ACHN (cell line): ENCODE measurements at regions not wholly inside any gene's neighbourhood (a gene's known extent, or its start where the extent isn't known, plus 50 kb on each side); places are given as distances from the start of the nearest gene placed in this dataset.

Source experiments
- DNase-seq: peaks from one replicate; pipeline ENCODE4 v3.0.0-alpha.2; 2015
- in situ Hi-C: cut with HindIII; loops from 2 replicates; pipeline ENCODE4 v1.10.0; 2017; ENCODE audit warnings: low sequenced_read_pairs, low pct_ligation_motif_present, low pct_unique_long_range_greater_than_20kb

GRCh38 chr6:12459945-12460661 lies 169.9 kb downstream of the EDN1 start:
- in situ Hi-C loops, result no loop called here
- DNase-seq, result peak; percentile 22

GRCh38 chr6:12467706-12468670 lies 177.8 kb downstream of the EDN1 start:
- DNase-seq, result no peak
- in situ Hi-C loops, result no loop called here

DNA sequence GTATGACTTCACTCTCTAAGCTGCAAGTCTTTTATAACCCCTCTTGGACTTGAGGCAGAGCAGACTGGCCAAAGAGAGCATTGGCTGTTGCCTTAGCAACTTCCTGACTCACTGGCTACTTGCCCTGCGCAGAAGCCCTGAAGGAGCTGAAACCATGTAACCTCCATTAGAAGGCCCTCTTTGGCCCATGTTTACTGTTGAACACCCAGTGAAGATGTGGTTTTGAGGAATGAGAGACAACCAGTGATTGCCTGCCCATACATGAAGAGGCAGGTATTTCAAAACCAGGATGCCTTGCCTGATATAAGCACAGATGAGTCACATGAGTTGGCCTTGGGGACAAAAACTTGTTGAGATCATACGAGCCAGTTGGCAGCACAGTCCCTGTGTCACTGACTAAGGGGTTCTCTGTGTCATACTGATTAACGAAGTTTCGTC lies 182.5 kb downstream of the EDN1 start:
- DNase-seq, result no peak
- in situ Hi-C loops, result no loop called here

DNA sequence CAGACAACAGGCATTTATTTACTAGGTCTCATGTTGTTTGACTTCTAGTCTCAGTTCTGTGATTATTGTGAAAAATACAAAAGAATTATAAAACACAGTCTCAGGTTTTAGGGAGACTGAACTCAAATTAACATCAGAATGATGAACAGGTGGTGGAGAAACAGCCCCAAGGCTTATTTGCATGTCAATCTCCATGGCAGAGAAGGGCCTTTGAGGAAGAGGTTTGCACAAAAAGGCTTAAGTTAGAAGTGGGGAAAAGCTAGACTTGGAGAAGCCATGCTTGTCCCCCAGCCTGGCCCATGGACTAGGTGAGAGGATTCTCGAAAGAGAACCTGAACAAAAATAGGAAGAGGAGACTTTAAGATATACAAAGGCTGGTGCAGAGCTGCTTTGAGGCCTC lies 183.3 kb downstream of the EDN1 start:
- DNase-seq, result no peak
- in situ Hi-C loops, result no loop called here

DNA sequence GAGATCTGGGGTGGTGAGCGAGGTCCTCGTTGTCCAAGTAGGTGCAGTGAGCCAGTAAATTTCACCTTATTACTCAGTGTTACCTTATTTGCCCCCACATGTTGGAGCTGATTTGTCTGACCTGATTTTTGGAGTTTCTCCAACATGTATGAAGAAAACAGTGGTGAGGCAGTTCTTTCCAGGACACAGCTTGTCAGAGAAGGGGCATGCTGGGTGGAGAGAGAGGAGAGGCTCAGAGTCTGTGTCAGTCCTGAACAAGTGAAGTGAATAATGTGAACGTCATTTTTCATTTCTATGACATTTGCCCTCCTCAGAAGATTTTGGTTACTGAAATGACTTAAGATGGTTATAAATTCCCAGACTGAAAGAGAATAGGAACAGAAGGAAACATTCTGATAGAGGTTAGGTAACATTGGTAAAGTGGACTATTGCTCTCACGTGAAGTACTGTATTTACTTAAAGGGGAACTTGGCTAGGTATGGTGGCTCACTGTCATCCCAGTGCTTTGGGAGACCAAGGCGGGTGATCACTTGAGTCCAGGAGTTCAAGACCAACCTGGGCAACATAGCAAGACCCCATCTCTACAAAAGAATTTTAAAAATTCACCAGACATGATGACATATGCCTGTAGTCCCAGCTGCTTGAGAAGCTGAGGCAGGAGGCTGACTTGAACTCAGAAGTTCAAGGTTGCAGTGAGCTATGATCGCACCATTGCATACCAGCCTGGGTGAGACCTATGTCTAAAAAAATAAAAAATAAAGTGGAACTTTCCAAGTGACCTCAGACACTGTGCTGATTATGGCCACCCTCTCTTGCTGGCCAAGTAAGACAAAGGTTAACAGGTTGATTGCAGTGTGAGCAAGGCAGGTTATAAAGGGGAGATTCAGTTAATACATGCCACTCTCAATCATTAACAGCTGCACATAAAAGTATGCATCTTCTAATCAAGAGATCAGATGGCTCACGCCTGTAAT lies 184.3 kb downstream of the EDN1 start:
- no peak for DNase-seq
- in situ Hi-C loops, result no loop called here

- DNase-seq, result no peak
- in situ Hi-C loops, result no loop called here
These were observed 186.3 kb downstream of the EDN1 start for GRCh38 chr6:12476484-12476883.

GRCh38 chr6:12477616-12478015 lies 187.5 kb downstream of the EDN1 start:
- no peak for DNase-seq
- in situ Hi-C loops, result no loop called here

- DNase-seq, result no peak
- in situ Hi-C loops, result no loop called here
These were observed 188.8 kb downstream of the EDN1 start for GRCh38 chr6:12478921-12479320.

DNA sequence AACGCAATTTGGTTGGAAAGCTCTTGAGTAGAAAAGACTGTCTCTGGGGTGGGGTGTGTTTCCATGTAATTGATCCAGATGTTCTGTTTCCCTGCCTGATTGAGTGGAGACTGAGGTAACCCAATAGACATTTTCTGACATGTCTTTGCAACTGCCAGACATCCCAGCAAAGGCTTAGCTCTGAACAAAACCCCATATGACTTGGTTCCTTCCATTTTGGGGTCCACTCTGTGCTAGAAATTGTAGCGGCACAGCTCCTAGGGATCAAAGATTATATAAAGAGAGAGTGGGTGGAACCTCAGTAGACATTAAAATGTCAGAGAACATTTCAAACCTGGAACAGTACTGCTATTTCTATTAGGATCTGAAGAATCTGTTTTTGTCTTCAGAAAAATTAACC lies 189.3 kb downstream of the EDN1 start:
- DNase-seq, result no peak
- in situ Hi-C loops, result no loop called here

DNA sequence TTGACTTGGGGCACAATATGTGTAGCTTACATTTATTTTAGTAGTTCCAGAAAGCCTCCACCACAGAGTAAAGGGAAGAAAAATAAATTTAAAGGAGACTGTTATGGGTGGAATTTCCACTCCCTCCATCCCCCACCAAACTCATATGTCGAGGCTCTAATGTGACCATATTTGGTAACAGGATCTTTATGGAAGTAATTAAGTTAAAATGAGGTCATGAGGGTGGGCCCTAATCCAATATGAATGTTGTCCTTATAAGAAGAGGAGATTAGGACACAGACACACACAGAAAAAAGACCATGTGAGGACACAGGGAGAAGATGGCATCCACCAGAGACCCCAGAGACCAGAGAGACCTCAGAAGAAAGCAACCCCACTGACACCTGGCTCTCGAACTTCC lies 189.7 kb downstream of the EDN1 start:
- no peak for DNase-seq
- in situ Hi-C loops, result no loop called here

DNA sequence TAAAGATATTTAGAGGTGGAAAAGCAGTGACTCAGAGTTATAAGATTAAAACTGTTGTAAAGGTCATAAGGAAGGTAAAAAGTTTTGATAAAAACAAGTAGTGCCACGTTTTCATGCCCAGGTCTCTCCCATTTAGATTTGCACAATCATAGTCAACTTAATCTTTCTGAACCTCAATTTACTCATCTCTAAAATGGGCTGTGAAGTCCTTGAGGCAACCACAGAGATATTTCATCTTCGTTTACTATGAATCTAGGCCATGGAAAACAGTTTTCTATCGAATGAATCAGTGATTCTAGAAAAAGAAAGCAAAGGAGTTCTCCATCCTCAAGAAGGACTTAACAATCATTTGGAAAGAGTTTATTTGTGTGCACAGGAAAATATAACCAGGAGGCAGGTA lies 190.2 kb downstream of the EDN1 start:
- DNase-seq, result no peak
- in situ Hi-C loops, result no loop called here

- in situ Hi-C loops, result no loop called here
- DNase-seq, result no peak
These were observed 191.1 kb downstream of the EDN1 start for GRCh38 chr6:12481292-12481691.

DNA sequence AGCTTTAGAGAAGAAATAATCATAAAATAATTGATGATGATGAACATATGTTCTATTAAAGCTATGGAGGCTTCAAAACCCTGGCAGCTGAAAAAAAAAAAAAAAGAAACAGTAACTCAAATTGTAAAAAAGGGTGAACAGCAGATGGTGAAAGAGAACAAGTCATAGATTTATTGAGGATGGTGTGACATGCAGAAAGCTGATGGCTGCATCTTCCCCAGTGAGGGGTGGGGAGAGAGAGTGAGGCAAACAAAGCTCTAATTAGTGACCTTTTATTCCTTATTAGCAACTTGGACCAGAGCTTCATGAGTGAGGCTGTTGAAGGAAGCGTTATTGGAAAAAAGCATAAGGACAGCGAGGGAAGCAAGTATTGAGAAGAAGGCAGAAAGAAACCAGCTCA lies 191.7 kb downstream of the EDN1 start:
- in situ Hi-C loops, result no loop called here
- DNase-seq, result no peak

DNA sequence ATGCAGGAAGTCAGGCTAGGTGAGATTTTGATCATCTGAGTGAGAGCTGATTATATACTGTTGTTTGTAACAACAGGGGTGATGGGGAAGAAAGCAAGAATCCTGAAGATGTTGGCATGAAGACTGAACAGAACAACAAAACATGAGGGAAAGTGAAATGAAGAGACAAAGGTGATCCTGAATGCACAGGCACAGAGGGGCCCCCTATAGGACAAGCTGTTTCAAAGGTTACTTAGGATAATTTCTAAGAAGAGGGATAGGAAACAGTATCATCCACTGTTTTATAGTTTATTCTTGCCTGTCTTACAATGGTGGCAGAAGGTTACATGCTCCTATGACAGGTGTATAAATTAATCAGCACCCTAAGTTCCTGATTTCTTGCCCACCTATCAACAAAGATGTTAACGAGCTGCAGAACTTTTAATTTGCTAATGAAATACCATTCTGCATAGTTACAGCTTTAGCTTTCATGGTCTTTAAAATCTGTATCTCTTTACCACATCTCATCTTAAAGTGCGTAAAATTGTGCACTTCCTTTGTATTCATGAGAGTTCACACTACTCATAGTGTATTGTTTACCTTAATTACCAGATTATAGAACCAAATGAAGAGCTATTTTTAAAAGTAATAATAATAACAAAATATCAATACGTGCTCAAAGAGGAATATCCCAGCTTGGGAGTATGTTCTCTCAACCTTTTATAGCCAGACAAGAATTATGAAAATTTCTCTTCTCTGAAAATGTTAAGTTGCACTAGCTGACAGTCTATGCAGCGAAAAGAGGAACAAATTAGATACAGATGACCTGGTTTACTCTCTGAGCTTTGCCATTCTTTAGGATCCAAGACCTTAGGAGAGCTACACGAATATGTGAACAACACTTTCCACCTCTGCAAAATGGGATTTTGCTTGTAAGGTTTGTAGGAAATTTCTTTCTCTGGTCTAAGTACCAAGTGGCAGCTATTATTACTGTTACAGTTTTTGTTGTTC lies 192.5 kb downstream of the EDN1 start:
- in situ Hi-C loops, result no loop called here
- peak; percentile 2 for DNase-seq

DNA sequence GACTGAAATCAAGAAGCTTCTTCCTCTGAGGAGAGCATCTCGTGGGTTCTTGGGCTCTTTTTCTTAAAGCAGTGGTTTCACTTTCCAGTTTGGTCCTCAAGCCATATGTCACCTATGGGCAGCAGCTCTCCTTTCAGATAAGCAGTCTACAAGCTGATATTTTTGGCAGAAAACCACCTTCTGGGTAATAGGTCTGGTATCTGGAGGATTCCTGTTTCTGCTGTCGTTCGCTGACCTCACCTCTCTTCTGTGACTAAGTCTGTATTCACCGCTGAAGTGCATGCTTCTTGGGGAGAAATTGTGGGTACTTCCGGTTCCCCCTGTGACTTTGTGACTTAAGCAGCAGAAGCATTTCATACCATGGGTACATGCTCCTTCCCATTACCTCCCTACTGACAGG lies 193.6 kb downstream of the EDN1 start:
- DNase-seq, result peak; percentile 68
- in situ Hi-C loops, result no loop called here

DNA sequence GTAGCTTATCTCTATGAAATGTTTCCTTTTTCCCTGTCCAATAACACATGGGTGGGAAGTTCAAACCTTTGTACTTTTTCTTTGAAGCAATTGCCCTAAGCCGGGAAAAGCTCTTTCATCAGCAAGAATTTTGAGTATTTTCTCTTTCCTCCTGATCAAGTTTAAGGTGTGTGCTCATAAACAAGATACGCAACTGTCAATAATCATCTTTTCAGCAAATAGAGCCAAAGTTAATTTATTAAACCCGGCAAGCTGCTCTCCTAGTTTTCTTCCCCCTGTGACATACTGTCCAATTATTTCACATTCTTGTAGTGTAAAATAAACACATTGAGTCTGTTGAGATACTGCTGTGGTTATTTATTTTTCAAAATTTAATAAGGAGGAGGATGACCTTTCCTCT lies 194.4 kb downstream of the EDN1 start:
- no peak for DNase-seq
- in situ Hi-C loops, result no loop called here

- DNase-seq, result no peak
- in situ Hi-C loops, result no loop called here
These were observed 195.1 kb downstream of the EDN1 start for GRCh38 chr6:12485226-12485764.
